EL (cell line): ENCODE measurements at regions not wholly inside any gene's neighbourhood (a gene's known extent, or its start where the extent isn't known, plus 50 kb on each side); places are given as distances from the start of the nearest gene placed in this dataset.
A peak's percentile ranks its signal among the peaks of the same experiment; 100 is the strongest.

ENCODE experiments used
- DNase-seq: peaks from one replicate; pipeline ENCODE4 v3.0.0-alpha.2; 2016

DNA sequence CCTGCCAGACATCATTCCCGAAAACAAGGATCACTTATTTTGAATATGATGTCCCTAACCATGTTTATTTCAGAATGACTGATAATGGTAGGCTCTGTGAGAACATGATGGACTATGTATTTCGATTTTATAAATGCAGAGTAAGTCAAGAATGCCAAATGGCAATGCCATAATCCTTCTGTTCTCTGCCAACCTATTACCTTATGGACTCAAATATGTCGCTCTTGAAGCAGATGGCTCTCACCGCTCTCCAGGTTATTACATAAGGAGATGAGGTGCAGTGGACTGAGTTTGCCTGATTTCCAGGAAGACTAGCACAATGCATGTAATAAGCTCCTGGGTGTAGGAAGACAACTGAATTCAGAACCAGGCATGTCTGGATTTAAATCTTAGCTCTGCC is 227.2 kb downstream of the BTG1 start:
- DNase-seq, result no peak

DNA sequence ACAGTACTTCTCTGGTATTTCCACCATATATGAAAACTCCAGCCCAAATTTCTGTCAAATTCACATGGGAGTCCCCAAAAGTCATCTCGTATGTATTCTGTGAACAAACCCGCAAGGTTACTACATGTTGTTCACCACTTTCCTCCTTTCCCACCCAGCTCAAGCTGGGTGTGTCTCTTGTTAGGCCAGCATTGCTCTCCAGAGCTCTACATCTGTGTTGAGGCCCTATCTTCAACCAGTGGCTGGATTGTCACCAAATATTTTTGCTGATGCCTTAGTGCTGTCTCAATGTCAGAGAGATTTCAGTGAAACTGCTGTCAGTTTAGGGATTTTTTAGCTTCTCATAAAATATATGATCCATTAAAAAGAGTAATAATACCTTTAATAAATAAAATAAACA is 230.9 kb downstream of the BTG1 start:
- no peak for DNase-seq

- peak; percentile 5 for DNase-seq
Measured at GRCh38 chr12:91913651-91914050, 232.0 kb downstream of the BTG1 start.

DNA sequence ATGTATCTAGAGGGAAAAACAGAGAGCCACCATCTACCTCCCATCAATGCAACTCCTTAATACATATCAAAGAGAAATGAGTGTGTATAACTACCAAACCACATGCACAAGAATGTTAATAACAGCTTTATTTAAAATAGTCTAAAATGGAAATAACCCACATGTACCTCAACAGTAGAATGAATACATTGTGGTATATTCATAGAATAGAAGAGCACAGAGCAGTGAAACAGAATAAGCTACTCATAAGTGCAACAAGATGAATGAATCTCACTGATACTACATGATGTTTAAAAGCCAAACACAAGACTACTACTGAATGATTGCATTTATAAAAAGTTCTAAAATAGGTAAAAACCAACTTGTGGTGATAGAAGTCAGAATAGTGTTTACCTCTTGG is 232.5 kb downstream of the BTG1 start:
- DNase-seq, result no peak

- DNase-seq, result no peak
Measured at GRCh38 chr12:91912178-91912577, 233.5 kb downstream of the BTG1 start.

DNA sequence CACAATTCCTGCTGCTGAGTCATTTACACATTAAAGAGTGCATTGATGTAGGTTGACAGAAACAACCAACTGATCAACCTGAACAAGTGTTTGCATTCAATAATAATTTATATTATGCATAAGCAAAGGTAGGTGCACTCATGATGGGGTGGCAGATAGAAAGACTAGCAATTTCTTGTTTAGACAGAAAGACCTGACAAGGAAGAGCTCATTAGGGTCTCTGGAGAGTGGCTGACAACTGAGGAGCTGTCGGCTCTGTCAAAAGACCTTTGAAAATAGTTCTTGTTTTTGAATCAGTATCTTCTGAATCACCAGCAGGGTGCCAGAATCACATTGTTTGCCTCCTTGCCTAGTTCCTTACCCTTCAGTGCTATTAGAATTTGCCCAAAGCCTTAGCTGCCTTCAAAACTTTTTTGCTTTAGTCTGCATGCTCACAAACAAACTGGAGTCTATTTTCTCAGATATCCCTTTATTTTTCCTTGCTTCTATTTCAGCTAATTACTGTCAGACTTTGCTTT is 234.7 kb downstream of the BTG1 start:
- no peak for DNase-seq

- DNase-seq, result peak; percentile 57
Measured at GRCh38 chr12:91902860-91903683, 242.6 kb downstream of the BTG1 start.

- no peak for DNase-seq
Measured at GRCh38 chr12:91901381-91902074, 244.1 kb downstream of the BTG1 start.

DNA sequence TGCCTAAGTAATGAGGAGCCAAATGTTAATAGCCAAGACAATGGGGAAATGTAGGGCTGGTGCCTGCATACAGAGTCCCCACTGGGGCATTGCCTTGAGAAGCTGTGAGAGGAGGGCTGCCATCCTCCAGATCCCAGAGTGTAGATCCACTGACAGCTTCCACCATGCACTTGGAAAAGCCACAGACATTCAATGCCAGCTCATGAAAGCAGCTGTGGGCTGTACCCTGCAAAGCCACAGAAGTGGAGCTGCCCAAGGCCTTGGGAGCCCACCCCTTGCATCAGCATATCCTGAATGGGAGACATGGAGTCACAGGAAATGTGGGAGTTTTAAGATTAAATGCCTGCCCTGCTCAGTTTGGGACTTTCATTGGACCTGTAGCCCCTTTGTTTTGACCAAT is 244.7 kb downstream of the BTG1 start:
- no peak for DNase-seq

GRCh38 chr12:91899056-91899455 is 246.6 kb downstream of the BTG1 start:
- DNase-seq, result no peak

DNA sequence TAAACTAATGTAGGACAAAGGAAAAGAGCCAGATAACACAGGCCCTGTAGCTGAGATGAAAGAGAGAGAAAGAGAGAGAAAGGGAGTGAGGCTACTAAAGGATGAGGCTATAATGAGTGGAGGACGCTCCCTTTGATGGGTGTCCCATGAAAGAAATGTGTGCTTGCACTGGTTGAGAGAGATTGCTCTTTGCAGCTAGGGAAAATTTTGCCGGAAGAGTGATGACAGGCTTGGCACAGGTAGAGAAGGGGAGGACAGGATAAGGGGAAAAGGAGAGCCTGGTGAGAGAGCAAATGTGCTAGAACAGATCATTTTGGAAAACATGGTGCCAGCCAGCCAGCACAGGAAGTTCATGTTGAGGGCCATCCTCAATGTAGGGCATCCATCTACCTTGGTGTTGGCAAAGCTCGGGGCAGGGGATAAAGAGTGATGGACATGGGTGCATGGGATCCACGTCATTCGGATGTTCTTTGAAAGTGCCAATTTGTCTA is 248.6 kb downstream of the BTG1 start:
- DNase-seq, result no peak

- DNase-seq, result no peak
Measured at GRCh38 chr12:91896286-91897024, 249.2 kb downstream of the BTG1 start.

DNA sequence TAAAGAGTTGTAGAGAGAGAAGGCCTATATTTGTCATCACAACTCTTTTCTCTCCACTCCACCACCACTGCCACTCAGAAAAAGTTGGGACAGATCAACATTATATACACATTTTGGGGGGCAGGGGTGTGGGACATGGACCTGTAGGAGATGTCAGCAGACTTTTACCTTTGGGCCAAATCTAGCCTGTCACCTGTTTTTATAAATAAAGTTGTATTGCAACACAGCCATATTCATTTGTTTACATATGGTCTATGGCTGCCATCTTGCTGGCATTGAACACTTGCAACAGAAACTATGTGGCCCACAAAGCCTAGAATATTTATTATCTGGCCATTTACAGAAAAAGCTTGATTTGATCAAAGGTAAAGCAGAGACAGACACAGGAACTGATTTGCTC is 250.7 kb downstream of the BTG1 start:
- no peak for DNase-seq

DNA sequence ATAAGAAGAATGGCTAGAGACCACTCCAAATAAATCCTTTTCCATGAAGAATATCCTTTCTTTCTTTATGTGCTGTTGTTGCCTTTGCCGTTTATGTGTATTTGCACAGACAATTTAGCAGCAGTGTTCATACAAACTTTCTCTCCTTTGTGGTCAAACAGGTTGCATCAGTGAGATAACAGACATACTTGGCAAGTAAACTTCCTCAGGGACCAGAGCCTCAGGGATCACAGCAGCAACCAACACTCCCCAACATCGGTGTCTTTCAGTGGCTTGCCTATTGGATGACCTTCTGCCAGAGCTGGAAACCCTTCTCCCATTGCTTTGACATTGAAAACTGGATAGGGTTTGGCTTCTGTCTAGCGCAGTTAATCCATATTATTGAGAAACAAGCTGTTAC is 252.2 kb downstream of the BTG1 start:
- DNase-seq, result no peak

DNA sequence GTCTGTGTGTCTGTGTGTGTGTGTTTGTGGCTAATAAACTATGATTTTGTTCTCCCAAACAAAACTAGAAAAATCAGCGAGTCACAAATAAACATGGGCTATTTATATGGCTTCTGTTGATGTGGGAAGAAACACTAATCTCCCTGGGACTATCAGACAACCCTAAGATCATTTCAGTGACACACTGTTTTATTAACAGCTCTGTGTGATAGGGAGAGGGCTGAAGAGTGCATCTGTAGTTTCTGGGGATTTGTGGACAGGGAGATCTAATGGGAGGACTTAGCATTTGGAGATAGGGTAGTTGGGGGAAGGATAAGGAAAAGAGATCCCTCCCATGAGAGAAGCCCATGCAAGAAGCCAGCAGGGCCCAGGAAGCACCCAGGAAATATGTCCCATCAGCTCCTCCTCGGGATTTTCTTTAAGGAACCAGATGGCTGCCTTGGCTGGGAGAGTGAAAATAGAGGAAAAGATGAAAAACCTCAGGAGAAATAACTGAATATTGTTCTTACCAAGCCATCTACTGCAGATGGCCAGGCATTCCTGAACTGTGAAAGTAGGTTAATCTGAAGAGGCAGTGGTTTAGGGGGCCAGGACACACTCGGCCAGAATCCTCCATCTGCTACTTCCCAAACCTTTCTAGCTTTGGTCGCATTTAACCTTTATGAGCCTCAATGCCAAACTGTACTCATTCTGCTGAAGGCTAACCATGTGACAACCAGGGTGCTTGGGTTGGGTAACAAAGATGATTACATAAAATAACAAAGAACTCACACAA is 253.4 kb downstream of the BTG1 start:
- DNase-seq, result no peak

DNA sequence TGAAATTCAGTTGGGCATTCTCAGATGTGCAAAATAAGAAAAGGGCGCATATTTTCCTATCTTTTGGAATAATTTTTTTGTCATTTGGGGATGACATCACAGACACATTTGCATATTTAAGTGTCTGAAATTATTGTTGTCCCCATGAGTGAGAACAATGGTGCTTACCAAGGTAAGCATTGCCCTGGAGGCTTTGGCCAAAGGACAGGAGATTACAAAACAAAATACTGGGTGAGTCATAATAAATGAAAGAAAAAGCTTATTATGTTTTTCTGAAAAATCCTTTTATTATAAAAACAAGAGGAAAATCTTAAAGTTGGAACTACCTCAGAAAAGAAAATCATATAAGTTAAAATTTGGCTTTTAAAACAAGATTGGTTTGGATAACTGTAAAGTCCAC is 254.9 kb downstream of the BTG1 start:
- no peak for DNase-seq

- DNase-seq, result no peak
Measured at GRCh38 chr12:91889910-91890309, 255.7 kb downstream of the BTG1 start.

DNA sequence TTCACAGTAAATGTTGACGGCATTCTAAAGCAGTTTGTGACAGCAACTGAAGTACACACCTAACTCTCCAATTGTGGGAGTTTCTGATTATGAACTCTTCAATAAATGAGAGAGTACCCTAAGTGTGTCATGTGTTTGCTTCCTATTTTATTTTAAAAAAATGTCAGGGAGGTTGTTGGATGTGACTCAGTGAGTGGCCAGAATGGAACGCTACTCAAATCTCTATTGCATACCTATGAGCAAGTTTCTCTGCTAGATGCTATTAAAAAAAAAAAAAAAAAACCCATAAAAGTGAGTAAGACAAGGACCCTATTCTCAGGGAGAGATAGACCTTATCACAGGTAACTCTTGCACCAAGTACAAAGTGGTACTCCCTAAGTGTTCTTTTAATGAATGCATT is 256.6 kb downstream of the BTG1 start:
- no peak for DNase-seq

DNA sequence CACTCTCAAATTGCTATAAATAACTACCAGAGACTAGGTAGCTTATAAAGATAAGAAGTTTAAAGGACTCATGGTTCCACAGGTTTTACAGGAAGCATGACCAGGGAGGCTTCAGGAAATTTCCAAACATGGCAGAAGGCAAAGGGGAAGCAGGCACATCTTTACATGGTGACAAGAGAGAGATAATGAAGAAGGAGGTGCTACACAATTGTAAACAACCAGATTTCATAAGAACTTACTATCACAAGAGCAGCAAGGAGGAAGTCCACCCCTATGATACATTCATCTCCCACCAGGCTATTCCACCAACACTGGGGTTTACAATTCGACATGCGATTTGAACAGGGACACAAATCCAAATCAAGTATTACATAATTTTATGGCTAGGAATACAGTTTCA is 257.7 kb downstream of the BTG1 start:
- DNase-seq, result no peak

DNA sequence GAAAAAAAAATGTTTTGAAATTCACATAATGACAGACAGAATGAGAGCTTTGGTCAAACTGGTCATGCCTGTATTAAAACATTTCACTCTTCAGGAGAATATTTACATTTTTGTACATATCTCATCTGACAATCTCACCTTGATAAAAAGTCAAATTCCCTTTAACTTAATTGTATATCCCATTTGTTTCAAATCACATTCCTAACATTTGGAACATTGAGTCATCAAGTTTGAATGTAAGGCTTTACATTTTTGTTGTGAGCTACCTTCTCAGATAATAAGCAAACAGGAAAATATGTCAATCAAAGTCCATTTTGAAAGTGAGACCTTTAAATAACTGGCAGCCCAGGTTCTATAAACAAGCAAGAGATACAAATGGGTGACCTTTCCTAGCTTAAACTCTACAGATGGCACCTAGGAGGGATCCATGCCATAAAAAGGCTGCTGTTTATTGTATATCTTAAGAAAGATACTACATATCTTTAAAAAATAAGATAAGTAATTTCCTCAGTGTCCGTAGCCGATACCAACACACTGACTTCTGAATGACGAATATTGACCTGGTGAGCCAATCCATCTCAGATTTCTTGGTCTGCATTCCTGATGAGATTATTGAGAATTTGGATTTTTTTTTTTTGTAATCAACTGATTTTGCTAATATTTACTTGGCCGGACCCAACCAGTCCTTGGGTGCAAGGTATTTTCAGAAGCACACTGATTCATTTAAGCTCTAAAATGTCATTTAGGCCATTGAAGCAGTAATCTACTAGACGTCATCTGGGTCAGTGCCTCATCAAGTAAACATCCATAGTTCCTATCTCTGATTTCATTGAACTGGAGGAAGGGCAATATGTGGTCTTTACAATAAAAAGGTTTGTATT is 259.6 kb downstream of the BTG1 start:
- no peak for DNase-seq

DNA sequence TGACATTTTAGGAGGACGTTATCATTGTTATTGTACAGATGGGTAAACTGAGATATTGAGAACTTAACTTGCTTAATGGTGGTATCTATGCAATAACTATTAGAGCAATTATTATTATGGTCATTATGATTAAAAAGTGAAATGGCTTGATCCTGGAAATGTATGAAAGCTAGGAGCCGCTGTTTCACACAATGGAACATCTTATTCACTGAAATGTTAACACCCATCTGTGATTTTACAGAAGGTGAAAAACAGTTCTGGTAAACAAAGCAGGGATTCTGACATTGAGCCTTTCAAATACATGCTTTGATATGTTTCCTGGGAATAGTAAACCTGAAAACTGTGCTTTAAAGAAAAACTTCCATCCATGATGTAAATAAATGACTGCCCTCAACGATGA is 261.4 kb downstream of the BTG1 start:
- no peak for DNase-seq

- no peak for DNase-seq
Measured at GRCh38 chr12:91883811-91884210, 261.8 kb downstream of the BTG1 start.
